GM18508 (cell line): ENCODE measurements at regions not wholly inside any gene's neighbourhood (a gene's known extent, or its start where the extent isn't known, plus 50 kb on each side); places are given as distances from the start of the nearest gene placed in this dataset.
"Not testable (repeated sequence)": the region's sequence is repeated elsewhere in the genome, so short reads cannot be mapped to it uniquely, and the experiment has no call there.

Experiments
- ATAC-seq: cut with Tn5 transposase; IDR thresholded peaks from one replicate; pipeline ENCODE4 v1.9.1; 2021; ENCODE audit warnings: moderate number of reproducible peaks; ENCODE audit not compliant: insufficient read depth, unreplicated experiment

DNA sequence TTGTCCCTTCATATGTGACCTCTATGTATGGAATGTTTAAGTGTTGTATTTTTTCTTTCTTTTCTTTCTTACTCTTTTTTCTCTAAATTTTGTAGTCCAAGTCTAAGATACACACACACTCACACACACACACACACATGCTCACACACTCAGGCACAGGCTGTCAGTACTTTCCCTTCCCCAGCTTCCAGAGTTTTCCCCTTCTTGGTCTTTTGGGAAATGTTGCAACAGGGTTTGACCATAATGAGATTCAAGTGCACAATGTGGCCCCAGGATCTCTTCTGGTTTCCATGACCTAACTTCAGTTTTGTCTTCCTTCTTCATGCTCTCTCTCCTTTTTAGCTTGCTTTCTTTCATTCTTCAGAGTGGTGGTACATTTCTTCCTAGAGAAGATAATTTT, 289.8 kb upstream of the FOXF1 start:
- no peak for ATAC-seq

DNA sequence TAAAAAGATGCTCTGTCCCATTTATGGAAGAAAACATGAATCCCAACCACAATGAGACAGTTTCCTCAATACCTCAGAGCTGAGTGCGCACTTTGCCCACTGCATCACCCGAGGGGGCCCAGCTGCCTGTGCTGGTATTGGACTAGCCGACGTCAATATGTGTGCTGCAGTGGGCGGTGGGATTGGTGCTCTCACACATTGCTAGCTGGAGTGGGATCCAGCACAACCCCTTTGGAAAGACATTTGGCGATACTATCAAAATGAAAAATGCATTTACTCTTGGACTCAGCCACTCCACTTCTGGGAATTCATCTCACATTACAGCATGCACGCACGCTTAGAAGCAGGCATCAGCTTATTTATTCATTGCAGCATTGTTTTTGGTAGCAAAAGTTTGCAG, 289.2 kb upstream of the FOXF1 start:
- no peak for ATAC-seq

DNA sequence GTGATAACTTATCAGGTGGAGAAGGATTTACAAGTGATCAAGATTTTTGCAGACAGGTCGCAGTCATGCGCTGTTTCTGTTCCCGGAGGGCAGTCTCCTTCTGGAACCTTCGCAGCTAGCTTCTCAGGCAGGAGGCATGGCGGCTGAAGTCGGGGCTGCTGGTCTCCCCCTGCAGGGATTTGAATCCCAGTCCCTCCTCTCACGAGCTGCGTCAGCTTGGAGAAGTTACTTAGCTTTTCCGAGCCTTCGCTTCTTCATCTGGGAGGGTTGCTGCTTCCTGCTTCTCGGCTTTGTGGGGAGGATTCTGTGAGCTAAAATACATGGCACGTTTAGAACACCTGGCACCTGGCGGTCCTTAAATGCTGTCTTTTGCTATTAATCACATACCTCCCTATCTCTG, 287.8 kb upstream of the FOXF1 start:
- no peak for ATAC-seq

DNA sequence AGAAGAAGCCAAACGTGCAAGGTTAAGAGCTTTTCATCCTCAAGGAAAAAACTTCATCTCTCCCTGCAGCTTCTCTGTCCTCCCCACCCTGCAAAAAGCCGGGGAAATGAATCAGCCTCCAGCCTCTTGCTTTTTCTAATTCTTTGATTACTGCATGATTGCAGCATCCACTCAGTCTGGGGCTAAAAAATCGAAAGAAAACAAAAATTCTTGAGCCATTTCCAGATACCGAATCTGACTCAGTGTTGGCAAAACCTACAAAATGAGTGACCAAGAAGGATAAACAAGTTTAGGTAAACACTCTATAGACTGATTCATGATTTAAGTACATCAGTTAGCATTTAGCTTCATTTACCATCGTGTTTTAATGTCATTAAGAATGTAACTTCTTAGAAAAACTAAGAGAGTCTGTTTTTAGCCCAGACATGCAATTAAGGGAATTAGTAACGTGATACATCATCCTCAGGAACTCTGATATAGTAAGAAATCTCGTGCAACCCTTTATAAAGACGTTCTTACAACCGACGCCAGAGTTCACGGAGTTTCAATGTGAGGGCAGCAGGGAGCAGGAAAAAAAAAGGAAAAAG, 287.3 kb upstream of the FOXF1 start:
- ATAC-seq, result no peak

DNA sequence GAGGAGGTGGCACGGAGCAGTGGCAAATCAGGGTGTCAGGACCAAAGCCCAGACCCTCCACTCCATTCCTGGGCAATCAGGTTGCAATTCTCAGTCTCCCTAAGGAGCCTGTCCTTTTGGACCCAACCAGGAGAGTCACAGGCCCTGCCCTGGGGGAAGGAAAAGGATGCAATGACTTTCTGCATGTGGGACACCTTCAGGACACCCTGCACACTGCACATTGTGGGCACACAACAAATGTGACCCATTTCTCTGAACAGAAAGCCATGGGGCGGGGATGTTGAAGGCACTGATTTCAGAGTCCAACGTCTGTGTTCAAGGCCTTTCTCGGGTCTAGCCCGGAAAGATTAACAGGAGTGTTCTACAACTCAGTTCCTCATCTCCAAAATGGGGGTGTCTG, 286.2 kb upstream of the FOXF1 start:
- ATAC-seq, result no peak

DNA sequence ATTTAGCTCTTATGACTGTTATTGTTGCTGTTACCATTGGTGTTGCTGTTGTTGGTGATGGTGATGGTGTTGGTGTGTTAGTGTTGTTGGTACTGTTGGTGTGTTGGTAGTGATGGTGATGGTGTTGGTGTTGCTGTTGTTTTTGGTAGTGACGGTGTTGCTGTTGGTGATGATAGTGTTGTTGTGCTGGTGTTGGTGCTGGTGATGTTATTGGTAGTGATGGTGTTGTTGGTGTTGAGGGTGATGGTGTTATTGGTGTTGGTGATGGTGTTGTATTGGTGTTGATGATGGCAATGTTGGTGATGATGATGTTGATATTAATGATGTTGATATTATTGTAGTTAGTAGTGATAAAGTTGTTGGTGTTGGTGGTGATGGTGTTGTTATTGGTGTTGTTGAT, 285.7 kb upstream of the FOXF1 start:
- no peak for ATAC-seq

DNA sequence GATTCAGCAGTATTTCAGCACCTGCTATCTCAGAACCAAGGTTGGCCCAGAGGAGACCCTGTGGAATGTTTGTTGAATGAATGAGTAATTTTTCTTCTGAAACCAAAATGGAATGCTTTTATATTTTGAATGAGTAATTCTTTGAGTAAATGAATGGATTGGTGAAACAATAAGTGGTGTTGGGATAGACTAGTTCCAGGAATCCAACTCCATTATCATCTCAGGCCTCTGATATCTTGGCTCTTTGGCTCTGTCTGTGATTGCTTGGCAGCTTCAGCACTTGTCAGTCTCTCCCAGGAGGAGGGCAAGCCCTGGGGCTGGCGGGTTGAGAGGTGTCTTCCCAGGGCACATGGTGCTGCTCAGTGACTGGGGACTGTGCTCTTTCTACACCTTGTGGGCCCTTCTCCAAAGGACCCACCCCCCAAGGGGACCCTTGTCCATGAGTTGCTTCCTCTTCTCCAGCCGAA, 284.4 kb upstream of the FOXF1 start:
- ATAC-seq, result no peak

DNA sequence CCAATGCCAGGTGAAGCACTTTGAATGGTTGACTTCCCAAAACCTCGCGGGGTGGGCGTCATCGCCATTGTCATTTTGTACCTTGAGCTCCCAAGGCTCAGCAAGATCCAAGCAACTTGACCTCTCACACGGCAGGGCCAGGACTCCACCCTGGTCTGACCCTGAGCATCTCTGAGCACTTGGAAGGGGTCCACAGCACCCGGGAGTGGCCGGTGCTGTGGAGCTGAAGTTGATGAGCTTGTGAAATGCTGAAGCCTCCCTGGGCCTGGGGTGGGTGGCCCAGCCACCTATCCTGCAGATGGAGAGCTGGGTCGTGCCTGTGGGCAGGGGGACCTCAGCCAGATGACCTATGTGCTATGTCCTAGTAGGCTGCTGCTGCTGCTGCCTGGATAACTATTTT, 283.3 kb upstream of the FOXF1 start:
- ATAC-seq, result no peak

DNA sequence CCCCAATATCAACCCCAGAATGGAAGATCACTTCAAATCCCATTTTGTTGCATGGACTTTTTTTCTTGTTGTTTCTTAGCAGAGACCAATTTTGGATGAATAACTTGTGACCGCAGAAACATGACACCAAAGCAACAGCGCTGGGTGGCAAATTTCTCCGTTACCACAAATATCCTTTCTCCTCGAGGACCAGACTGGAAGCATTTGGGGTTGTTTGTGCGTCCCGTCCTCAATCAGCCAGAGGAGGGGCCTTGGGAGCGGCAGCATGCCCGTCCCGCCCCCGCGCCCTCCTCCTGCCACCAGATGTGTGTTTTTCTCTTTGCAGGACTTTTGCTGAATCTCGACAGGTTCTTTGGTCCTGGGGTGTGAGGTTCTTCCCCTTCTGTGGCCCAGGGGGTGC, 282.5 kb upstream of the FOXF1 start:
- ATAC-seq, result no peak

DNA sequence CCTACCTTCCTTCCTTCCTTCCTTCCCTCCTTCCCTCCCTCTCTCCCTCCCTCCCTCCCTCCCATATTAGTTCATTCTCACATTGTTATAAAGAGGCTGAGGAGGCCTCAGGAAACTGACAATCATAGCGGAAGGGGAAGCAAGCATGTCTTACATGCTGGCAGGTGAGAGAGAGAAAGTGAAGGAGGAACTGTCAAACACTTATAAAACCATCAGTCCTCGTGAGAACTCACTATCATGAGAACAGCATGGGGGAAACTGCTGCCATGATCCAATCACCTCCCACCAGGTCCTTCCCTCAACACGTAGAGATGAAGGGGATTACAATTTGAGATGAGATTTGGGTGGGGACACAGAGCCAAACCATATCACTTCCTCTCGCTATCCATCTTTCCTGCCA, 281.6 kb upstream of the FOXF1 start:
- ATAC-seq, result no peak

DNA sequence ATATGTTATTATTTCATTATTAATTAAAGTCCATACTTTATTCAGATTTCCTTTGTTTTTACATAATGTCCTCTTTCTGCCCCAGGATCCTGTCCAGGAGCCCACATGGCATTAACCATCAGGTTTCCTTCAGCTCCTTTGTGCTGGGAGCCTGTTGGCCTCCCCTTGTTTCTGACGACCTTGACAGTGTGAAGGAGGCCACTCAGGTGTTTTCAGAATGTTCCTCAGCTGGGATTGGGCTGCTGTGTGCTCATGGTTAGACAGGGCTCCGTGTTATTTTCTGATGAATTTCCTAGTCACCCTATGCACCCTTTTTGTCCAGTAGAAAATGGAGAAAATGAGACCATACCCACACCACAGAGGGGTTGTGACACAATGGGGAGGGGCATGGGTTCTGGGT, 281.0 kb upstream of the FOXF1 start:
- ATAC-seq, result no peak

DNA sequence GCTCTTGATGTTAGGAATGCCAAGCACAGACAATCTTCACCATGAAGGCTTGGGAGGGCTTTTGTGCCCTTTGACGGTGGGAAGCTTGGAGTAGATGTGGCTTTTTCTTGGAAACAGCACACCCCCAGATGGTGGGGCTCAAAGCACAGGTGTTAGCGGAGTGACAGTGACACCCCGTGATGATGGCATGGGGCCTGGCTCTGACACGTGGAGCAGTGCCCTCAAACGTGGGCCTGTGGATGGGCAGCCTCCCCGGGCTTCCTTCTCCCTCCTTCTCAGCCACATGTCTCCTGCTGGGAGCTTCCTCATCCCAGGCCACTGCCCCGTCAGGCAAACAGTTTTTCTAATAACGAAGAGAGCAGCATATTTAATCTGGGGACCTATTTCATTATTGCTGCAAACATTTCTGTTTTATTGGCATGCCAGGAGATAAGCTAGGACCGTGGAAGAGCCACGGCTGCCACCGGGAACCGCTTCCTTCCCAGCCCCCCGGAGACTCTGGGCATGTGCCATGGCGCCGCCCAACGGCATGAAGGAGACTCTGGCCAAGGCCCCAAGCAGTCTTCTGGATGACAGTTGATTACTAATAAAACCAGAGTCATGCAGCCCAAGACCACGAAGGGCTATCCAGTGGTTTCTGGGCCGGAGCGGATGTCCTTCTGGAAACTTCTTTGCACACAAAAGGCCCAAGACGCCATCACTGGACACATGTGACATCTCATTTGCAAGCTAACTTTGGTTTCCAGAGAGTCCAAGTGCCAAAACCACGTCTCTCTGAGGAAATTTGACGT, 280.3 kb upstream of the FOXF1 start:
- no peak for ATAC-seq

DNA sequence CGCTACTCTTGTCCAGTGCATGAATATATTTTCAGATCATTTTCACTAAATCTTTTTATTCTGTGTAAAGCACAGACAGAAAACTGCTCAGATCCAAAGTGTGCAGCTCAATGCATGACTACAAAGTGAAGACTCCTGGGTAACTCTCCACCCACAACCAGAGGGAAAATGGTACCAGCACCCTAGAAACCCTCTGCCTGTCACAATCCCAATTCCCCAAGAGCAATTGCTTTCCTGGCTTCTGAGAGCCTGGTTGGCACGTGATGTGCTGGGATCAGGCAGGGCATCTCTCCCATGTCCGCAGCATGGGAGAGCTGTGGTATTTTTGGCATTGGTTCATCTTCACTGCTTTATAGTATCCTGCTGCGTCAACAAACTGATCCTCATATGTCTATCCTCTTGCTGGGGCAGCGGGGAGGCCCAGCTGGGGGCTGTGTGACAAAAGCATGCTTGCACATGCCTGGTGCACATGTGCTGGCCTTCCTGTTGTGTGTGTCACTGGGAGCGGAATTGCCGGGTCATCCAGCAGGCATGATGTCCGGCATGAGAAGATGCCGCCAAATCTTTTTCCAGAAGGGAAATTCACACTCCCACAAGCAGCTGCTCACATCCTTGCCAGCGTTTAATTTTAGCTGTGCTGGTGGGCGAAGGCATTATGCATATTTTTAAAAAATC, 278.9 kb upstream of the FOXF1 start:
- no peak for ATAC-seq

DNA sequence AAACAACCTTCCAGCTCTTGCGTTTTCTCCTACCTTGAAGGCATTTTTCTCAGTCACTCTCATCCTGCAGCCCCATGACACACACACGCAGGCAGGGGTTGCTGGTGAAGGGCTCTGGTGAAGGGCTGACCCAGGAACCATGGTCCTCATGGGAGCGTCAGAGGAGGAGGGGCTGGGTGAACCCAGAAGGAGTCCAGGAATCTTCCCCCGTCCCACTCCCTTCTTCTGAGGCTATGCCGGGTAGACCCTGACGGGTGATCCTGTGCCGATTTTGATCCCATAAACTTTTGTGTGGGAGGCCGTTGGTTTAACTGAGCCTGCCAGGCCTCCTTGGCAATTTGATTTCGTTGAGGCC, 278.4 kb upstream of the FOXF1 start:
- ATAC-seq, result no peak

DNA sequence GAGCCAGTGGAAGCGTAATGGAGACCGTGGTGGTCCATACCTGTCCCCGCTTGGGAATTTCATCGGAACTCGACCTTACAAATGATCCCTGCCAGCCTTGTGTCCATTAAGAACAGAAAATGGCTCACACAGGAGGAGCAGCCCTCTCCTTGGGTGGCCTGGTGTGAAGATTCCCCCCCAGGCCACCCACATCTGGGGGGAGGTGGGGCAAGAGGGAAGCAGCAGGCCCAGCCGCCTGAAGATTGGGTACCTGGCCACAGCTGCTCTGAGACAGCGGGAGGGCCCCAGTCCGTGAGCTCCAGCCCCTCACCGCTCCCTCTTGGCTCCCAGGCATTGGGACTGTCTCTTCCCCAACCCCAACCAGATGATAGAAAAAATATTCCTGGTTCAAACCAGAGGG, 277.8 kb upstream of the FOXF1 start:
- no peak for ATAC-seq

DNA sequence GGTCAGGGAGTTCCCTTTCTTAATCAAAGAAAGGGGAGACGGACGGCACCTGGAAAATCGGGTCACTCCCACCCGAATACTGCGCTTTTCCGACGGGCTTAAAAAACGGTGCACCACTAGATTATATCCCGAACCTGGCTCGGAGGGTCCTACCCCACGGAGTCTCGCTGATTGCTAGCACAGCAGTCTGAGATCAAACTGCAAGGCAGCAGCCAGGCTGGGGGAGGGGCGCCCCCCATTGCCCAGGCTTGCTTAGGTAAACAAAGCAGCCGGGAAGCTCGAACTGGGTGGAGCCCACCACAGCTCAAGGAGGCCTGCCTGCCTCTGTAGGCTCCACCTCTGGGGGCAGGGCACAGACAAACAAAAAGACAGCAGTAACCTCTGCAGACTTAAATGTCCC, 276.8 kb upstream of the FOXF1 start:
- not testable (repeated sequence) for ATAC-seq

DNA sequence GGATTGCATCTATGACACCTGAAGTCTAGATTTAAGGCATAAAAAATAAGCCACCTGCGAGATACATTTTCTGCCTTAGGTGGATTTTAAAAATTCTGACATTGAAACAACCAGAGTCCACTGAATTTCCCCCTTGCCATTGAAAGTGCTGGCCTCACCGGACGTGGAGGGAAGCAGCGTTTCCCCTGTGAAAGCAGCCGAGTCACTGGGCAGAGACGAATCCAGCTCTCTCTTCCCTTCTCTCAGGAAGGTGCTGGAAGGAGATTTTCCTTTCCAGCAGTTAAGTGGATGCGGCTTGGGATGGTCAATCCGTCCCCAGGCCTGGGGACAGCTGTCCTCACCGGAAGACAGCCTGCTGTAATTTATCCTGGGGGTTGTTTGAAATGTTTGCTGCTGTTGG, 270.9 kb upstream of the FOXF1 start:
- ATAC-seq, result no peak

DNA sequence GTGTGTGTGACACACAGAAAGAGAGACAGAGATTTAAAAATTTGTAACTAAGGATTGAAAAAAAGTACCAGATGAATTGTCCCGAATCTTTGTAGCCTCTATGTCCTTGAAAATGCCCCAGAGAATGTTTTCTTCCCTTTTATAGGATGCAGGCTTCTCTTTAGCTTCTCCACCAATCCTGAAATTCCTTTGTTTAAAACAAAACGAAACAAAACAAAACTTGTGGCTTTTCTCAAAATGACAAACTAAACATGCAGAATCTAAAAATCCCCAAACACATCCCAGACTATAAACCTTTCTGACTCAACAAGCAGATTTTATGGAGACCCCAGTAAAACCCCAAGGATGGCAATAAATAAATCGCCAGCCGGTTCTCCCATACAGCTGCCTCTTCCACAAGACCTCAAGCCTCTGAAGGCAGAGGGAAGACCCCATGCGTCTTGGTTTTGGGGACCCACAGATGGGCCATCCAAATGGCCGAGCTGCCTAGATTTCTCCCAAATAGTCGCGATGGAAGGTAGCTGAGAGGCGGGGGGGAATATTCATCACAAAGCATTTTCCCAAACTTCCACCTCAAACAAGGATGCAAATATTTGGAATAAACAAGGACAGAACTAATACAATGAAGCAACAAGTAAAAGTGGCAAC, 269.5 kb upstream of the FOXF1 start:
- no peak for ATAC-seq

DNA sequence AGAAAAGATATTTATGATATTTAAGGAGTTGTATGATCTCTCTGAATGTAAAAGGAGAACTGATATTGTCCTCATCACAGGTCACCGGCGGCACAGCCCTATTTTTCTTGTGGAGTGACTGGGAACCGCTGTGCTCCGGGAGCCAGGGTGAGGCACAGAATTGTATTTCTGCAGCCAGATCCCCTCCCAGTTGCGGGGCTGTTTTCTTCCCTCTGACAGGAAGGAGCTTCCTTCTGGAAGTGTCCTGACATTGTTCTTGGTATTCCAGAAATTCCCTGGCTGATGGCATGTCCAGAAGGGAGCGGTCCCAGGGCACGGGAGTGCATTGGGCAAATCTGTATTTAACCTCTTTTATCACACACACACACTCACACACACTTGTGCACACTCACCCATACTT, 268.6 kb upstream of the FOXF1 start:
- ATAC-seq, result no peak

DNA sequence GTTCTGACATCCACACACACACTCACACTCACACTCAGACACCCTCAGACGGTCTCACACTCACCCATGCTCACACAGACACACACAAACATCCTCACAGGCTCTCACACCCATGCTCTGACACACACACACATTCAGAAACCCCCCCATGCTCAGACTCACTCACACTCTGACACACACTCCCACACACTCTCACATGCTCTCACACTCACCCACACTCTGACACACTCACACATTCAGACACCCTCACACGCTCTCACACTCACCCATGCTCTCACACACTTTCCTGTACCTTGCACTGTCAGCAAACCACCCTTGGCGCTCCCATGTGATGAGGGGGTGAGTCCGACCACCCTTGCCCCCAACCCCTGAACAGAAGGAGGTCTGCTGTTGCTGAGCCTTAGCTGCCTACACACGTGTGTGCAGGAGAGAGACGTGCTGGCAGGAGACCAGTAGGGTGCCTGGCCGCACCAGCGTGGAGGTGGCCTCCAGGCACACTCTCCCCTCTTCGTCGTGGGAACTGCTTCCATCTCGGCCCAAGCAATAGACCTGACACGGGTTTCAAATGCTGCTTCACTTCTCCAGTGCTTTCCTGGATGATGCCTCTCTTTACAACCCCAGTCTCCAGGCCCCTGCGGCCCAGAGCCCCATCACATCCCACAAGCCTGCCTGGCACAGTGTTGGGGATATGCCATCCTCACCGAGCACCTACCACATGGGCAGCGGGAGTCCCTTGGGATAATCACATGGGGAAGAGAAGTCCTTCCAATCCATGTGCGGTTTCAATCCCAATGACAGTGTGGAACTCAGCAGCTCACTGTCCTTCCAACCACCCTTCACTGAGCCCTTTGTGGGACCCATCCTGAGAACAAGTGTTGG, 267.8 kb upstream of the FOXF1 start:
- no peak for ATAC-seq
